ENCODE measurements at regions not wholly inside any gene's neighbourhood (a gene's known extent, or its start where the extent isn't known, plus 50 kb on each side); places are given as distances from the start of the nearest gene placed in this dataset.

DNA sequence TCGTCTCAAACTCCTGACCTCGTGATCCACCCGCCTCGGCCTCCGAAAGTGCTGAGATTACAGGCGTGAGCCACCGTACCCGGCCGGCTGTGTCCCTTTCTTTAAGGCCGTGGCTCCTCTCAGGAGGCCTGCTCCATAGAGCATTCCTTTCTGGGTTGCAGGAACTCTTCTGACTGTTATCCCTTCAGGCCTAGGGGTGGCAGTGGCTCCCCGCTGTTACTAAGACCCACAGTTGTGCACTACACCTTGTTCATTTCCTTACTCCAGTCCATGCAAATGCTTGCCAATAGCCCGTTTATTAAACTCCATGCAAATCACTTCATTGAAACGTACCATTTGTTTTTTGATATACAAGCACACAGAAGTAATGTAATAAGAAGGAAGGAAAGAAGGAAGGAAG is 234.7 kb downstream of the BCAT1 start (continued):
- TF ChIP-seq ZNF292 (CRISPR knock-in tag; IDR thresholded peaks at IDR 0.05; ENCODE audit: borderline replicate concordance, low read depth): no peak
- TF ChIP-seq, protein P1, sequence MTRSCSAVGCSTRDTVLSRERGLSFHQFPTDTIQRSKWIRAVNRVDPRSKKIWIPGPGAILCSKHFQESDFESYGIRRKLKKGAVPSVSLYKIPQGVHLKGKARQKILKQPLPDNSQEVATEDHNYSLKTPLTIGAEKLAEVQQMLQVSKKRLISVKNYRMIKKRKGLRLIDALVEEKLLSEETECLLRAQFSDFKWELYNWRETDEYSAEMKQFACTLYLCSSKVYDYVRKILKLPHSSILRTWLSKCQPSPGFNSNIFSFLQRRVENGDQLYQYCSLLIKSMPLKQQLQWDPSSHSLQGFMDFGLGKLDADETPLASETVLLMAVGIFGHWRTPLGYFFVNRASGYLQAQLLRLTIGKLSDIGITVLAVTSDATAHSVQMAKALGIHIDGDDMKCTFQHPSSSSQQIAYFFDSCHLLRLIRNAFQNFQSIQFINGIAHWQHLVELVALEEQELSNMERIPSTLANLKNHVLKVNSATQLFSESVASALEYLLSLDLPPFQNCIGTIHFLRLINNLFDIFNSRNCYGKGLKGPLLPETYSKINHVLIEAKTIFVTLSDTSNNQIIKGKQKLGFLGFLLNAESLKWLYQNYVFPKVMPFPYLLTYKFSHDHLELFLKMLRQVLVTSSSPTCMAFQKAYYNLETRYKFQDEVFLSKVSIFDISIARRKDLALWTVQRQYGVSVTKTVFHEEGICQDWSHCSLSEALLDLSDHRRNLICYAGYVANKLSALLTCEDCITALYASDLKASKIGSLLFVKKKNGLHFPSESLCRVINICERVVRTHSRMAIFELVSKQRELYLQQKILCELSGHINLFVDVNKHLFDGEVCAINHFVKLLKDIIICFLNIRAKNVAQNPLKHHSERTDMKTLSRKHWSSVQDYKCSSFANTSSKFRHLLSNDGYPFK (CRISPR knock-in tag; IDR thresholded peaks at IDR 0.05; ENCODE audit: borderline replicate concordance): no peak
- TF ChIP-seq, protein P2, sequence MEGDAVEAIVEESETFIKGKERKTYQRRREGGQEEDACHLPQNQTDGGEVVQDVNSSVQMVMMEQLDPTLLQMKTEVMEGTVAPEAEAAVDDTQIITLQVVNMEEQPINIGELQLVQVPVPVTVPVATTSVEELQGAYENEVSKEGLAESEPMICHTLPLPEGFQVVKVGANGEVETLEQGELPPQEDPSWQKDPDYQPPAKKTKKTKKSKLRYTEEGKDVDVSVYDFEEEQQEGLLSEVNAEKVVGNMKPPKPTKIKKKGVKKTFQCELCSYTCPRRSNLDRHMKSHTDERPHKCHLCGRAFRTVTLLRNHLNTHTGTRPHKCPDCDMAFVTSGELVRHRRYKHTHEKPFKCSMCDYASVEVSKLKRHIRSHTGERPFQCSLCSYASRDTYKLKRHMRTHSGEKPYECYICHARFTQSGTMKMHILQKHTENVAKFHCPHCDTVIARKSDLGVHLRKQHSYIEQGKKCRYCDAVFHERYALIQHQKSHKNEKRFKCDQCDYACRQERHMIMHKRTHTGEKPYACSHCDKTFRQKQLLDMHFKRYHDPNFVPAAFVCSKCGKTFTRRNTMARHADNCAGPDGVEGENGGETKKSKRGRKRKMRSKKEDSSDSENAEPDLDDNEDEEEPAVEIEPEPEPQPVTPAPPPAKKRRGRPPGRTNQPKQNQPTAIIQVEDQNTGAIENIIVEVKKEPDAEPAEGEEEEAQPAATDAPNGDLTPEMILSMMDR (CRISPR knock-in tag; IDR thresholded peaks at IDR 0.05): peak; percentile 51
- no peak for TF ChIP-seq ZNF761 (CRISPR knock-in tag; conservative IDR thresholded peaks at IDR 0.05)
- no peak for TF ChIP-seq JUND (CRISPR knock-in tag; IDR thresholded peaks at IDR 0.05)

DNA sequence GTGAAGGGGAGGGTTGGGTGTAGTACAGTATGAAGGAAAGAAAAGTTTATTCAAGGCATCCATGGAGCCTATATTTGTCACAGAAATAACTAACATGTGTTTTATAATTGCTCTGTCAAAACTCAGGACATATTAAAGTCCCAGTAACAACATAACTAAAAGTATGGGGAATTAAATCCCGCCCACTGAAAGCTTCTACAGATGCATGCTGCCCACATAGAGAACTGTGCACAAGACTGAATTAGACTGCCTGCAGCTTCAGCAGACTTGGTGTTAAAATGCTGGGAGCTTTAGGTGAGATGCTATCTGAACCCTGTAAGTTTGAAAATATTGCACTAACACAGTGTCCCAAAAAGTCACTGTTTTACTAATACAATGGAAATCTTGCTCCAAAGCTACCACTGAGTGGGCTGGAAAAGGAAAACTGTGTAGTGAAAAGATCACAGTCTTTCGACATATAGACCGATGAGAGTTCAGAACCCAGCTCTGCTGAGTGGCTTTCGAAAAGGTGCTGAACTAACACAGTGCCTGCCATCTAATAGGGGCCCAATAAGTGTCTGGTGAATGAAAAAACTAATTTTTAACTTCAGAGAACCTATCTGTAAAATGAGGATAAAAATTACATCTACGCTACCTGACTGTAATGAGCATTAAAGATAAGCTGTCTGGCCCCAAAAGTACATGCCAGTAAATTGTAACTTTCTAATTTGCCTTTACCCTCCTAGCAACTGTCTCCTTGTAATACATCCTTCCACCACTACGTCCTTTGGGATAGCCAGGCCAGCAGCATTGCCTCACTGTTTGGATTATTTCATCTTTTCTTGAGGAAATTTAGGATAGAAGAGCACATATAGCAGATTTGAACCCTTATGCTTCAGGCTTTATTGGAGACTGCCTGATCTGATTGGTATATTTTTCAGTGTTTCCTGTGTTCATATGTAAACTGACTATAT is 237.6 kb downstream of the BCAT1 start:
- Histone ChIP-seq H3K27me3 (ENCODE audit: control insufficient read depth in 1 of 2, insufficient read depth in 2 of 2, low read length in 2 of 2) (no peaks in the 10 kb centered on the region; a peak in 1 of 5 replicates), H3K9me3 (ENCODE audit: low read length) (no peaks in the 10 kb centered on the region), H4K20me1 (ENCODE audit: insufficient read depth, low read length) (no peaks in the 10 kb centered on the region), H3K4me3 (replicated peaks in 1 of 3; ENCODE audit: insufficient read depth in 1 of 3, low read depth in 2 of 3, low read length in 3 of 3) (no peak overlapping the region), H3K4me2 (ENCODE audit: low read depth, low read length) (no peak overlapping the region), H3K9ac (ENCODE audit: insufficient read depth, low read depth, low read length) (no peak overlapping the region), H3K79me2 (ENCODE audit: insufficient read depth, low read length) (no peaks in the 10 kb centered on the region), H3K36me3 (replicated peaks in 1 of 2; ENCODE audit: control insufficient read depth in 1 of 2, insufficient read depth in 2 of 2, low read length in 2 of 2) (no peaks in the 10 kb centered on the region), H2AFZ (ENCODE audit: low read length) (no peak overlapping the region), H3K27ac (ENCODE audit: extremely low read length, insufficient read depth, low read length) (no peak overlapping the region), H3K4me1 (ENCODE audit: insufficient read depth, low read length) (peaks cover 16% of the 10 kb centered on the region)
- in situ Hi-C loops (cut with HindIII; ENCODE audit: extremely low pct_ligation_motif_present, low pct_unique_long_range_greater_than_20kb): no loop called here
- CTCF ChIA-PET (ENCODE audit: low intra/inter-chr PET ratio, low total read pairs): no interaction called here
- no TSS peak for BruUV-seq (replicated peaks)
- FAIRE-seq (no peak), ATAC-seq (no peak), DNase-seq (ENCODE audit: low spot score) (no peak)
- intact Hi-C loops (cut with micrococcal nuclease; ENCODE audit: unreplicated experiment): loop anchor here (5.0 kb wide), 1 partner anchor 66 kb away; no protein-coding TSS in a partner anchor
- no peak for TF ChIP-seq TMF1 (CRISPR knock-in tag; IDR thresholded peaks at IDR 0.05; ENCODE audit: low read depth)
- no peak for TF ChIP-seq ZNF75D (CRISPR knock-in tag; IDR thresholded peaks at IDR 0.05; ENCODE audit: borderline replicate concordance)
- TF ChIP-seq, protein P3, sequence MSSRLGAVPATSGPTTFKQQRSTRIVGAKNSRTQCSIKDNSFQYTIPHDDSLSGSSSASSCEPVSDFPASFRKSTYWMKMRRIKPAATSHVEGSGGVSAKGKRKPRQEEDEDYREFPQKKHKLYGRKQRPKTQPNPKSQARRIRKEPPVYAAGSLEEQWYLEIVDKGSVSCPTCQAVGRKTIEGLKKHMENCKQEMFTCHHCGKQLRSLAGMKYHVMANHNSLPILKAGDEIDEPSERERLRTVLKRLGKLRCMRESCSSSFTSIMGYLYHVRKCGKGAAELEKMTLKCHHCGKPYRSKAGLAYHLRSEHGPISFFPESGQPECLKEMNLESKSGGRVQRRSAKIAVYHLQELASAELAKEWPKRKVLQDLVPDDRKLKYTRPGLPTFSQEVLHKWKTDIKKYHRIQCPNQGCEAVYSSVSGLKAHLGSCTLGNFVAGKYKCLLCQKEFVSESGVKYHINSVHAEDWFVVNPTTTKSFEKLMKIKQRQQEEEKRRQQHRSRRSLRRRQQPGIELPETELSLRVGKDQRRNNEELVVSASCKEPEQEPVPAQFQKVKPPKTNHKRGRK (CRISPR knock-in tag; IDR thresholded peaks at IDR 0.05): no peak
- no peak for TF ChIP-seq ZNF550 (CRISPR knock-in tag; IDR thresholded peaks at IDR 0.05; ENCODE audit: borderline replicate concordance)
- POLR2A ChIA-PET: no interaction called here
- WGBS (ENCODE audit: low lambda C conversion rate): 38% methylated on average over 6 of the region's 6 CpGs

Data from HepG2 (cell line).